Right cardiac atrium (tissue), 5 donors: ENCODE measurements at regions not wholly inside any gene's neighbourhood (a gene's known extent, or its start where the extent isn't known, plus 50 kb on each side); places are given as distances from the start of the nearest gene placed in this dataset.

ENCODE experiments used
- ATAC-seq, 2 donors: fragments of 200-7000 bp; cut with Tn5 transposase; one replicate each; pipeline versions ENCODE4 v1.8.0 to v1.9.1; 2020; ENCODE audit warnings: moderate library complexity in 2 of 2, mild to moderate bottlenecking in 1 of 2
- DNase-seq, 3 donors: peaks; one replicate each; pipeline ENCODE4 v3.0.0-alpha.2; 2020
- H3K27ac ChIP-seq: one replicate; pipeline ENCODE4 v1.5.1; 2013; ENCODE audit warnings: mild to moderate bottlenecking, low read length, control low read depth, moderate library complexity
- H3K27me3 ChIP-seq: one replicate; pipeline ENCODE4 v1.6.1; 2013; ENCODE audit not compliant: control insufficient read depth, insufficient read depth
- H3K4me1 ChIP-seq: one replicate; pipeline ENCODE4 v1.6.1; 2013; ENCODE audit warnings: low read length; ENCODE audit not compliant: control insufficient read depth, insufficient read depth
- H3K4me3 ChIP-seq: one replicate; pipeline ENCODE4 v1.5.1; 2013; ENCODE audit warnings: low read length, control low read depth
- H3K9me3 ChIP-seq: one replicate; pipeline ENCODE4 v1.6.1; 2013; ENCODE audit warnings: low read length; ENCODE audit not compliant: control insufficient read depth
- whole genome bisulfite sequencing: extraction: QIAGEN DNeasy Blood & Tissue Kit; methylation state at CpG from one replicate; pipeline ENCODE4 v1.1.7; 2013; 5-methylcytosine and 5-hydroxymethylcytosine counted together
- intact Hi-C, 4 donors: fragments of 100-400 bp; cut with DNase I; formaldehyde crosslinking; loops; one replicate each; pipeline versions ENCODE4 v1.11.0 to v1.14.0; 2022 to 2023
- donor health status: healthy with polysubstance abuse.
- donor health status: DM: no; HTN: yes; CAD: no.
- donor health status: DM: no; HTN: no; CAD: no.
- donor health status: DM: no; HTN: yes; CAD: no; lungs with severe emphysema.
- donor health status: DM: yes; HTN: yes; CAD: no.

DNA sequence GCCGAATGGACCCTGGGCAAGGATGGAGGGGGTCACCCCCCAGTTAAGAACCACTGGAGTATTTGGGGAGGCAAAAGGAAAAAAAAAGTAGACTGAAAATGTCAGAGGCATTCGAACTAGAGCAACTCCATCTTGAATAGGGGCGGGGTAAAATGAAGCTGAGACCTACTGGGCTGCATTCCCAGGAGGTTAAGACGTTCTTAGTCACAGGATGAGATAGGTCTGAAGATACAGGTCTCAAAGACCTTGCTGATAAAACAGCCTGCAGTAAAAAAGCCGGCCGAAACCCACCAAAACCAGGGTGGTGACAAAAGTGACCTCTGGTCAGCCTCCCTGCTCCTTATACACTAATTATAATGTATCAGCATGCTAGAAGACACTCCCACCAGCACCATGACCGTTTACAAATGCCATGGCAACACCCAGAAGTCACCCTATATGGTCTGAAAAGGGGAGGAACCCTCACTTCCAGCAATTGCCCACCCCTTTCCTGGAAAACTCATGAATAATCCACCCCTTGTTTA, 70.4 kb upstream of the KCNG1 start:
- Histone ChIP-seq H3K9me3 (no peaks in the 10 kb centered on the region), H3K27me3 (peaks cover 2% of the 10 kb centered on the region), H3K4me1 (no peaks in the 10 kb centered on the region), H3K4me3 (no peak overlapping the region), H3K27ac (no peak overlapping the region)
- intact Hi-C loops, result no loop called here
- 64% methylated on average over 7 of the region's 7 CpGs for WGBS
- no peak for ATAC-seq
- DNase-seq, result no peak

DNA sequence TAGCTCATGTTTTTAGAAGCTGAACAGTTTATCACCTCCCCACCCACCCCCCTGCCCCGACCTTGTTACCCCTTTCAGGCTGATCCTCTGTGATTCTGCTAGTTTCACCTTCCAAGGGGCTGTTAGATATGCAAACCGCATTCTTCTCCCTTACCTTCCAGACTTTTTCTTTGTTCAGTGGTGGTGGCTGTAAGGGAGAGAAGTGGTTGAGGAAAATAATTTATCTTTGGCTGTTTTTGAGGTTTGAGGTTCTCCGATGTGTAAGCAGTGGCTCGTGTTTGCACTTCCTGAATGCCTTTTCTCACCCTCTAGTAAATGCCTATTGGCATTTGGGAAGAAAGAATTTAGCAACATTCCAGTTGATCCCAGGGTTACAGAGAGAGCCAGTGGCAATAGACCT, 69.4 kb upstream of the KCNG1 start:
- Histone ChIP-seq H3K27ac (no peak overlapping the region), H3K4me1 (no peaks in the 10 kb centered on the region), H3K9me3 (no peaks in the 10 kb centered on the region), H3K27me3 (peaks cover 2% of the 10 kb centered on the region), H3K4me3 (no peak overlapping the region)
- WGBS, result 14% methylated on average over 4 of the region's 4 CpGs
- intact Hi-C loops, result no loop called here
- DNase-seq (no peak), ATAC-seq (no peak)

DNA sequence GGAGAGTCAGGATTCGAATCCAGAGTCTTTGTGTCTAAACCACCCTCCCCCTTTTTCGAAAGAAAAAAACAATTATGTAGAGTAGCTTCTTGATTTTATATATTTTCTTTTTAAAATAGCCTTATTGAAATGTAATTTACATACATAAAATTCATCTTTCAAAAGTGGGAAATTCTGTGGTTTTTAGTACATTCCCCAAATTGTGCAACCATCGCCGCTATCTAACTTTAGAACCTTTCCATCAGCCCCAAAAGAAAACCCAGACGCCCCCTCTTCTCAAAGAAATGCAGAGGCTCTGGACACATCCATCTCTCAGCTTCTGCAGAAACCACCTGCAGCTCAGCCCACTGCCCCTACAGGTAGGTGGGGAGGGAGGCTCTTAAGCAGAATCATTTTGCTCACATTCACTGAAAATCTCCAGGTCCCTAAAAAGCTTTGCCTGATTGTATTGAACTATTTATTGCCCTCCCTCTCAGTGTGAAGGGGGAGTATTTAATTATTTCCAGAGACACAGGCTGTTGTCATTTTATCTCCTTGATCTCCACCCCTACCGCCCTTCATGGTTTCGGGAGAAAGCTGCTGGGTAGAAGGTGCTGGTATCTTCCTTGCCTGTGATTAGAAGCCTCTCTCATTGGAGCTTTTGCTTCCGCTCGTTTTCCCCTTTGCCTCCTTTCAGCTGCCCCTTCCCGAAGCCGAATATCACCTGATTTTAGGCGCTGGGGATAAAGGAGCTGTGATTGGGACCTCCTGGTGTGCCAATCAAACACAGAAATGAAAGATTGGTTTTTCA, 68.7 kb upstream of the KCNG1 start:
- ATAC-seq (no peak), DNase-seq (no peak)
- H3K27ac ChIP-seq, result no peak overlapping the region
- peaks cover 2% of the 10 kb centered on the region for H3K27me3 ChIP-seq
- H3K9me3 ChIP-seq, result no peaks in the 10 kb centered on the region
- intact Hi-C loops, result no loop called here
- H3K4me1 ChIP-seq, result no peaks in the 10 kb centered on the region
- WGBS, result 33% methylated on average over 12 of the region's 12 CpGs
- no peak overlapping the region for H3K4me3 ChIP-seq

DNA sequence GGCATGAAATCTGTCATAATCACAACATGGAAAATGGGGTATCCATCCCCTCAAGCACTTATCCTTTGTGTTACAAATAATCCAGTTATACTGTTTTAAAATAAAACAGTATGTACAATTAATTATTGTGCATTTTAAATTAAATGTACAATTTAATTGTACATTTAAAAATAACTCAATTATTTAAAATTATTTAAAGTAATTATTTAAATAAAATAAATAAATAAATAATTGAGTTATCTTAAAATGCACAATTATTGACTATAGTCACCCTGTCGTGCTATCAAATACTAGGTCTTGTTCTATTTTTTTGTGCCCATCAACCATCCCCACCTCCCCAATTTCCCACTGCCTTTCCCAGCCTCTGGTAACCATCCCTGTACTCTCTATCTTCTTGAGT, 66.9 kb upstream of the KCNG1 start:
- 93% methylated on average over 1 of the region's 1 CpG for WGBS
- intact Hi-C loops, result no loop called here
- ATAC-seq, result no peak
- peaks cover 2% of the 10 kb centered on the region for H3K27me3 ChIP-seq
- no peak overlapping the region for H3K27ac ChIP-seq
- DNase-seq, result no peak
- H3K9me3 ChIP-seq, result no peaks in the 10 kb centered on the region
- H3K4me1 ChIP-seq, result no peaks in the 10 kb centered on the region
- no peak overlapping the region for H3K4me3 ChIP-seq

DNA sequence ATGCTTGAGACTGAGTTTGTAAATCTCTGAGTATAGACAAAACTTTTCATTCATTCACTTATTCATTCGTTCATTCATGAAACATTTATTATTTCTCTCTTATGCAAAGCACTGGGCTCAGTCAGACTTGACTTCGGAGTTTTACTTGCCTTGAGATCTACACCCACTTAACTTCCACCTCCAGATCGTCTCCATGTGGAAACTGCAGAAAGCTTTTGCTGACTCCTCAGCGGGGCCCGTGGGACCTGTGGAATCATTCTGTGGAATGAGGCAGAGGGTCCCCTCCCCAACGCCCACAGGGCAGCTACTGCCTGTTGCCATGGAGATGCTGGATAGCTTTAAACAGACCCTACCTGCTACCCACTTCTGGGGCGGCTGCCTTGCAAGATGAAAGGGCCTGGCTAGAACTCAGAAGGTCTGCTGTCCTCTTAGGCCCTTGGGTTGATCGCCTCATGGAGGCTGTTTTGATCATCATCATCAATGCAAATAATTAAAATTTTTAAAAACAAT, 66.4 kb upstream of the KCNG1 start:
- 79% methylated on average over 8 of the region's 8 CpGs for WGBS
- DNase-seq, result no peak
- intact Hi-C loops, result no loop called here
- peaks cover 2% of the 10 kb centered on the region for H3K27me3 ChIP-seq
- H3K4me1 ChIP-seq, result no peaks in the 10 kb centered on the region
- no peak overlapping the region for H3K27ac ChIP-seq
- H3K9me3 ChIP-seq, result no peaks in the 10 kb centered on the region
- H3K4me3 ChIP-seq, result no peak overlapping the region
- no peak for ATAC-seq

DNA sequence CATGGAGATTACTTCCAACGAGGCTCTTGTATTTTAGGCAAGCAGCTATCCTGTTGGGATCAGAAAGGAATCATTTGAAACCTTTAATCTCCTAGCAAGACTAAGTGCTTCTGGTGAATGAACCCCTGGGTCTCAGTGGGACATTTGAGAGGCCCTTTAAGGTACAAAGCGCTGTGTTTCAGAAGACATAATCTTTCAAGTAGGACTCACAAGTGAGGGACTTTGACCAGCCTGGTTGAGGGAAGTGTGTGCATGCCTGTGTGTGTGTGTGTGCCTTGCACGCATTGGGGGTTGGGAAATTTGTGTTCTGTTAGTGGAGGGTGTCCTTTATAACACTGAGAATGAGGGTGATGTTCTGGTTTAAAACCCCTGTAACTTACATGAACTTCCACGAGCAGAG, 64.4 kb upstream of the KCNG1 start:
- ATAC-seq (no peak), DNase-seq (no peak)
- Histone ChIP-seq H3K4me3 (no peak overlapping the region), H3K9me3 (no peaks in the 10 kb centered on the region), H3K27me3 (peaks cover 2% of the 10 kb centered on the region), H3K27ac (no peak overlapping the region), H3K4me1 (no peaks in the 10 kb centered on the region)
- intact Hi-C loops, result no loop called here
- WGBS, result 47% methylated on average over 4 of the region's 4 CpGs

DNA sequence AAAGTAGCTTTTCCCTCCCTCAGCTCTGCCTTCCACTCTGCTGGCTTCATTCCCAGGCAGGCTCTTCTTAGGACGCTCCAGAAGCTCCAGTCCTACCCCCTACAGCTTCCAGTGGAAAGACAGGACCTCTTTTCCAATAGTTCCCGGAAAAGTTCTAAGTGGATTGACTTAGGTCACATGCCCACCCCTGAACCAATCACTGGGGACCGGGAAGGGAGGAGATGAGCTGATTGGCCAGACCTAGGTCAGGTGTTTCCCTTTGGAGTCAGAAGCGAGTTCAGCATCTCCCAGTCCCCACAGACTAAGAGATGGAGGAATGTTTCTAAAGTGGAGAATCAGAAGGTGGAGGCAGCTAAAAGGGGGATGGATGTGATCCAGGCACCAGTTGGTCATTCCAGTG, 62.9 kb upstream of the KCNG1 start:
- DNase-seq, result no peak
- Histone ChIP-seq H3K4me3 (no peak overlapping the region), H3K4me1 (no peaks in the 10 kb centered on the region), H3K9me3 (no peaks in the 10 kb centered on the region), H3K27me3 (peaks cover under 1% of the 10 kb centered on the region), H3K27ac (no peak overlapping the region)
- no peak for ATAC-seq
- 83% methylated on average over 4 of the region's 4 CpGs for WGBS
- intact Hi-C loops, result no loop called here

DNA sequence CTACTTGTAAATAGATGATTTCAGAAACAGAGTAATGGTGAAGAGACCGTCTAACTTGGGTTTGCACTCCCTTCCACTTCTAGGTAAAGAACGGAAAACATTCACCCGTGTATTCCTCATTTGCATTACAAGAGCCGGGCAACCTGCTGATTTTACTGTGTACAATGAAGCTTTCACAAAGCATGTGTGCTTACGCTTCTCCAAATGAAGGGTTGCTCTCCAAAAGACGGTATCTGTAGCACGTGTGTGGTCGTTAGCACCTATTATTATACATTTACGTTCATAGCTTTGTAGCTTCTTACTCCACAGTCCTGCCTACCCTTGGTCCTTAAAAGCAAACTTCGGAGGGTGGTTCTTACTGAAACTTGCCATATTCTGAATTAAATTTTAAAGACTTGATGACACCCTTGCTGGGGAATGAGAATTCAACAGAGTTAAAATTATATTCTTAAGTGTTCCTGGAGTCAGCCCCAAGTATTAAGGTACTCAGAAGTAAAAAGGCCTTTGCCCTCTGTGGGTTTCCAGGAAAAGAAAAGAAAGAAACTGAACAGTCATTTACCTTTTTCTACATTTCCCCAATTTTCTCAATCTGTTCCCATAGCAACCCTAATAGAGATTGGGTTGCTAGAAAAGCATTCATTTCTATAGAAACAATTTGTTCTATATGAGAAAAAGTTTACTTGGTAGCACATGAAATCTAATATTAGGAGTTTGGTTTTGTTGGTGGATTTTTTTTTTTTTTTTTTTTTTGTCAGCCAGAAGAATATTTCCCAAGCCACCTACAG, 61.9 kb upstream of the KCNG1 start:
- ATAC-seq (no peak), DNase-seq (no peak)
- Histone ChIP-seq H3K9me3 (no peaks in the 10 kb centered on the region), H3K27me3 (no peaks in the 10 kb centered on the region), H3K4me3 (no peak overlapping the region), H3K27ac (no peak overlapping the region), H3K4me1 (no peaks in the 10 kb centered on the region)
- intact Hi-C loops, result no loop called here
- WGBS, result 67% methylated on average over 10 of the region's 10 CpGs

DNA sequence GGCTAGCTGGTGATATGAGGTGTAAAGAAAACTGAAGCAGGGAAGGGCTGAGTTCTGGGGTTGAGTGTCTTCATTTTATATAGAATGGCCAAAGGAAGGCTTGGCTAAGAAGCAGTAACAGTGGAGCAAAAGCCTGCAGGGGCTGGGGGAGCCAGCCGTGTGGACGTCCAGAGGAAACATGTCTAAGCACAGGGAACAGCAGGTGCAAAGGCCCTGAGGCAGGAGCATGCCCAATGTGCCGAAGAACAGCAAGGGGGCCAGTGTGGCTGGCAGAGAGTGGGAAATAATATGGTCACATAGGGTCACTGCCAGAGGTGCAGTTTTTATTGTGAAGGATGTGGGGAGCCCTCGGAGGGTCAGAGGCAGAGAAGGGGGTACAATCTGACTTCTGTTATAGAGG, 60.5 kb upstream of the KCNG1 start:
- Histone ChIP-seq H3K27ac (no peak overlapping the region), H3K27me3 (no peaks in the 10 kb centered on the region), H3K4me3 (no peak overlapping the region), H3K9me3 (no peaks in the 10 kb centered on the region), H3K4me1 (no peaks in the 10 kb centered on the region)
- DNase-seq (no peak), ATAC-seq (no peak)
- intact Hi-C loops, result no loop called here
- WGBS, result 74% methylated on average over 4 of the region's 4 CpGs

DNA sequence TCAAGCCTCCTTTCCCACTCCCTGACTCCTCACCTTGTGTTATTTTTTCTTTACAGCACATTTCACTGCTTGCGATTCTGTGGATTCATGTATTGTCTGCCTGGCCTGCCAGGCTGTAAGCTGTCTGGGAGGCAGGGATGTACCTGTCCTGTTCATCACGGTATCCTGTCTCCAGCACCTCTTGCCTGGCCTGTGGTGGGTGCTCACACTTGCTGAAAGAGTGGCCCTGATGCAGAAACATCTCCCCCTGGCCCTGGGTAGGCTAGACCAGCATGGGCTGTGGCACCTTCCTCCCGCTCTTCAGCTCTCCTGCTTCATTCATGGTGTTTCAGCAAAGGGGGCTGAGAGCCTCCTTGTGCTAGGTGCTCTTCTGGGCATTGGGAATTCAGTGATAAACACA, 60.1 kb upstream of the KCNG1 start:
- no peaks in the 10 kb centered on the region for H3K4me1 ChIP-seq
- H3K4me3 ChIP-seq, result no peak overlapping the region
- intact Hi-C loops, result no loop called here
- H3K9me3 ChIP-seq, result no peaks in the 10 kb centered on the region
- no peak overlapping the region for H3K27ac ChIP-seq
- 80% methylated on average over 3 of the region's 3 CpGs for WGBS
- no peak for DNase-seq
- H3K27me3 ChIP-seq, result no peaks in the 10 kb centered on the region
- no peak for ATAC-seq

DNA sequence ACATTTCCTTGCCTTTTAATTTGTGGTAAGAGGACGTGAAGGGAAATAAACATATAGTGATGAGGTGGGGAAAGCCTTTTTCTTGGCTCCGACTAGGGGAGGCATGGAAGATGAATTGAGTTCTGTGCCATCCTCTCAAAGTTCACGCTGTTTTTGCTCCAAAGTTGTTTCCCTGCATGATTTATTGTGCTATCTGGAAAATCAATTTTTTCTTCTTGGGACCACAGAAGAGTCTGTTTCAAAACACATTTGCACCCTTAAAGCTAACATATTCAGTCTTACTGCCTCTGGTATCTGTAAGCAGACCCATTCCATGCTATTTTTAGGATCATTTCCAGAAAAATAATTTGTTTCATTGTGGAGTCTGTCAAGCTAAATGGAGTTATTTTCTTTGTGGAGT, 57.6 kb upstream of the KCNG1 start:
- ATAC-seq (no peak), DNase-seq (no peak)
- intact Hi-C loops, result no loop called here
- no peaks in the 10 kb centered on the region for H3K27me3 ChIP-seq
- 62% methylated on average over 3 of the region's 3 CpGs for WGBS
- H3K4me3 ChIP-seq, result no peak overlapping the region
- no peaks in the 10 kb centered on the region for H3K4me1 ChIP-seq
- no peak overlapping the region for H3K27ac ChIP-seq
- H3K9me3 ChIP-seq, result no peaks in the 10 kb centered on the region
